Hepatocyte (in vitro differentiated cells): ENCODE measurements at regions not wholly inside any gene's neighbourhood (a gene's known extent, or its start where the extent isn't known, plus 50 kb on each side); places are given as distances from the start of the nearest gene placed in this dataset.

ENCODE experiments used
- CTCF ChIP-seq: fragments of 200-600 bp; sonication (generic); IDR thresholded peaks from 2 replicates; pipeline ENCODE4 v1.5.1; 2016; ENCODE audit warnings: antibody characterized with exemption, mild to moderate bottlenecking; ENCODE audit not compliant: poor library complexity
- EZH2 ChIP-seq: fragments of 200-600 bp; sonication (generic); IDR thresholded peaks from 2 replicates; pipeline ENCODE4 v1.6.1; 2016; ENCODE audit warnings: antibody characterized with exemption, mild to moderate bottlenecking, borderline replicate concordance

DNA sequence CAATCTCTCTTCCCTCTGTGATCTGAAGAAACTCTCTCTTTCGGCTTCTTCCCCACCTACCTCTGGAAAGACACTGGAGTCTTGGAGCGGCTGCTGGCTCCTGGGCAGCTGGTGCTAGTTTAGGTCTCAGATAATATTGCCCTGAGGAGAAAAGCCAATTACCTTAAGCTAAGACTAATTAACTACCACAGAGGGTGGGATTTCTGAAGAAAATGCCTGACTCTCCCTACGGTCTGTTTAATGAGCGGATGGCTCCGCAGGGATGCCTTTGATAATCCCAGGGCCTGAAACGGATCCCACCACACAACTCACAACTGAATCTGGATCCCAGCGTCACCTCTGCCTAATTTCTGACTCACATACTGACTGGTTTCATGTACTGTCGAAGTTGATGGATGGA lies 127.0 kb upstream of the NLRP1 start:
- TF ChIP-seq CTCF = no peak
- no peak for TF ChIP-seq EZH2
